ENCODE measurements at regions not wholly inside any gene's neighbourhood (a gene's known extent, or its start where the extent isn't known, plus 50 kb on each side); places are given as distances from the start of the nearest gene placed in this dataset.

DNA sequence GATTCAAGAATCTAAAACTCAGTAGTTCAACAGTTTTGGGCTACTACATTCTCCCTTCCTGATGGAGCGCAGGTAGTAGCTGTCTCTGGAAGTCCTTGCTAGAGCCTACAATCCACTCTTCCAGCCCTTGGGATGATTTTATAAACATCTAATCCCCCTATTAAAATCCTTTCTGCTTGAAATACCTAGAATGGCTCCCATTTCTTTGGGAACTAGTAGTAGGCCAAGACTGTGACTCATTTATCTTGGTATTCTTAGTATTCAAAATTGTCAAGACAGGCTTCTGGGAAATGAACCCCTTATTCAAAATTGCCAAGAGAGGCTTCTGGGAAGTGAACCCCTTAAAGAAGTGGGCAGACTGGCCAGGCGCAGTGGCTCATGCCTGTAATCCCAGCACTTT, 142.5 kb upstream of the FGGY start:
- TF ChIP-seq, protein P1, sequence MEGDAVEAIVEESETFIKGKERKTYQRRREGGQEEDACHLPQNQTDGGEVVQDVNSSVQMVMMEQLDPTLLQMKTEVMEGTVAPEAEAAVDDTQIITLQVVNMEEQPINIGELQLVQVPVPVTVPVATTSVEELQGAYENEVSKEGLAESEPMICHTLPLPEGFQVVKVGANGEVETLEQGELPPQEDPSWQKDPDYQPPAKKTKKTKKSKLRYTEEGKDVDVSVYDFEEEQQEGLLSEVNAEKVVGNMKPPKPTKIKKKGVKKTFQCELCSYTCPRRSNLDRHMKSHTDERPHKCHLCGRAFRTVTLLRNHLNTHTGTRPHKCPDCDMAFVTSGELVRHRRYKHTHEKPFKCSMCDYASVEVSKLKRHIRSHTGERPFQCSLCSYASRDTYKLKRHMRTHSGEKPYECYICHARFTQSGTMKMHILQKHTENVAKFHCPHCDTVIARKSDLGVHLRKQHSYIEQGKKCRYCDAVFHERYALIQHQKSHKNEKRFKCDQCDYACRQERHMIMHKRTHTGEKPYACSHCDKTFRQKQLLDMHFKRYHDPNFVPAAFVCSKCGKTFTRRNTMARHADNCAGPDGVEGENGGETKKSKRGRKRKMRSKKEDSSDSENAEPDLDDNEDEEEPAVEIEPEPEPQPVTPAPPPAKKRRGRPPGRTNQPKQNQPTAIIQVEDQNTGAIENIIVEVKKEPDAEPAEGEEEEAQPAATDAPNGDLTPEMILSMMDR (IDR thresholded peaks at IDR 0.05), result no peak
- TF ChIP-seq POLR2A (IDR thresholded peaks at IDR 0.05), result no peak

Measured in uterus (tissue), 2 donors.